ENCODE measurements at regions not wholly inside any gene's neighbourhood (a gene's known extent, or its start where the extent isn't known, plus 50 kb on each side); places are given as distances from the start of the nearest gene placed in this dataset.
A peak's percentile ranks its signal among the peaks of the same experiment; 100 is the strongest.

DNA sequence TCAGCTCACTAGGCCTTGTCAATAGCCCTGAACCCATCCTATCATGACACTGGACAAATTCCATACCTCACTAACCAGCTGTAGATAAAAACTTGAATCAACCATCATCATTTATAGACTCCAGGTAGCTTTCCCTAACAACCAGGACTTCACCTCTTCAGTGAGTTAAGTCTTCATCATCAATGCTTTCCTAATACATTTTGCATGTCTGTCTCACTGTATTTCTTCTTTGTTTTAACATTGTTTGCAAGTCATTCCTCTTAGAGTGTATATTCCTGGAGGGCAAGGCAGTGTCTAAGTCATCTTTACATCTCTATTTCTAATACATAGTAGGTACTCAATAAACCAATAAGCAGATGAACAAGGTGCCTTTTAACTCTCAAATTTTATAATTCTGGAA lies 123.4 kb upstream of the RFC3 start:
- H3K36me3 Mint-ChIP-seq (ENCODE audit: low read depth) = no peaks in the 10 kb centered on the region
- POLR2A ChIA-PET = no interaction called here
- CTCF ChIA-PET = no interaction called here
- no peaks in the 10 kb centered on the region for H3K4me1 Mint-ChIP-seq (ENCODE audit: low read depth)
- DNase-seq (no peak), ATAC-seq (no peak)
- no peak overlapping the region for H3K27ac Mint-ChIP-seq
- no peaks in the 10 kb centered on the region for H3K27me3 Mint-ChIP-seq (ENCODE audit: low read depth)
- H3K9me3 Mint-ChIP-seq (ENCODE audit: insufficient read depth) = no peaks in the 10 kb centered on the region
- H3K4me3 Mint-ChIP-seq = no peak overlapping the region

DNA sequence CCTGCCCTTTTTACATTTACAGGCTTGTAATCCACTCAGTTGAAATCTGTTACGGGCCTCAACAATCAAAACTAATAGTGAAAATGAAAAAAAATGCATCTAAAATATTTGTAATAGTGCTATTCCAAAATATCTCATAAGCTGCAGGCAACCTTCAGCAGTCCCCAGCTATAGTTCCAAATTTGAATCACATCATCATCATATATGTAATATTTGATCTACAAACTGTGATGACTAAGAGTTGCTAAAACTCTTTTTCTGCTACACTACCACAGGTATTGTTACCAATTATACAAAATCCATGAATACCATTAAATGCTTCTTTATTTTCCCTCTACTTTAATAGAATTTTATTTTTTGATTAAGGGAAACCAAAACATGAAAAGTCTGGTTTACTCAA lies 121.4 kb upstream of the RFC3 start:
- no peak for ATAC-seq
- Mint-ChIP-seq H3K9me3 (ENCODE audit: insufficient read depth) (no peaks in the 10 kb centered on the region), H3K4me3 (no peak overlapping the region), H3K36me3 (ENCODE audit: low read depth) (no peaks in the 10 kb centered on the region), H3K27me3 (ENCODE audit: low read depth) (peaks cover 6% of the 10 kb centered on the region), H3K4me1 (ENCODE audit: low read depth) (no peaks in the 10 kb centered on the region), H3K27ac (no peak overlapping the region)
- no peak for DNase-seq
- CTCF ChIA-PET = interaction anchor here (0.7 kb wide), 1 partner anchor 195 kb away, joined by 3 read pairs; no protein-coding TSS in a partner anchor
- POLR2A ChIA-PET = no interaction called here

DNA sequence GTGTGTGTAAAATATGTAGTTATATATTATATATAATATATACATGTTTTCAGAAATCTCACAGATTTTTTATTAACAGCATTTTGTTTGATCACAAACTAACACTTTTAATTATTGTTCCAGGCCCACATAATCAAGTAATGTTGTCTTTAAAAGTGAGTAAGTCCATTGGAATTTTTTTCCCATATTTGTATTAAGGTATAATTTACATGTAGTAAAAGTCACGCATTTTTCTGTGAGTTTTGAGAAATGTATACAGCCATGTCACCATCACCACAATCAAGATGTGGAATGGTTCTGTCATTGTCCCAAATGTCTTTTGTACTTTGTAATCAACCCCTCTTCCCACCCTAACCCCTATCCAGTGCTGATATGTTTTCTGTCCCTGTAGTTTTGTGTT lies 120.0 kb upstream of the RFC3 start:
- POLR2A ChIA-PET = no interaction called here
- Mint-ChIP-seq H3K4me1 (ENCODE audit: low read depth) (no peaks in the 10 kb centered on the region), H3K9me3 (ENCODE audit: insufficient read depth) (no peaks in the 10 kb centered on the region), H3K27me3 (ENCODE audit: low read depth) (peaks cover 9% of the 10 kb centered on the region), H3K27ac (no peak overlapping the region), H3K4me3 (no peak overlapping the region), H3K36me3 (ENCODE audit: low read depth) (no peaks in the 10 kb centered on the region)
- CTCF ChIA-PET = no interaction called here
- DNase-seq = no peak
- no peak for ATAC-seq

DNA sequence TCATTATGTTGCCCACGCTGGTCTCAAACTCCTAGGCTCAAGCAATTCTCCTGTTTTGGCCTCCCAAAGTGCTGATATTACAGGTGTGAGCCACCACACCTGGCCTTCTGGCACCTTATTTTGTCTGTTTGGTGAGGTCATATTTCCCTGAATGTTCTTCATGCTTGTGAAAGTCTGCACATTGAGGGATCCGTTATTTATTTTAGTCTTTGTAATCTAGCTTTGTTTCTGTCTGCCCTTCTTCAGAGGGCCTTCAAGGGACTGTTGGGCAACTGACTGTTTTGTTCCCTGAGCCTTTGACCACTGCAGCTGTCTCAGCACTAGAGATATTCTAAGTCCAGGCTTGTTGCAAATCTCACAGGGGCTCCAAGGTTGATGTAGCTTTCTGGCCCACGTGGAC lies 110.5 kb upstream of the RFC3 start:
- DNase-seq (no peak), ATAC-seq (no peak)
- no peak overlapping the region for H3K4me3 Mint-ChIP-seq
- H3K27me3 Mint-ChIP-seq (ENCODE audit: low read depth) = peaks cover 11% of the 10 kb centered on the region
- H3K4me1 Mint-ChIP-seq (ENCODE audit: low read depth) = no peaks in the 10 kb centered on the region
- POLR2A ChIA-PET = no interaction called here
- peaks cover 14% of the 10 kb centered on the region for H3K9me3 Mint-ChIP-seq (ENCODE audit: insufficient read depth)
- H3K36me3 Mint-ChIP-seq (ENCODE audit: low read depth) = no peaks in the 10 kb centered on the region
- CTCF ChIA-PET = interaction anchor here (1.6 kb wide), 1 partner anchor 17 kb away, joined by 7 read pairs; no protein-coding TSS in a partner anchor
- H3K27ac Mint-ChIP-seq = no peak overlapping the region

DNA sequence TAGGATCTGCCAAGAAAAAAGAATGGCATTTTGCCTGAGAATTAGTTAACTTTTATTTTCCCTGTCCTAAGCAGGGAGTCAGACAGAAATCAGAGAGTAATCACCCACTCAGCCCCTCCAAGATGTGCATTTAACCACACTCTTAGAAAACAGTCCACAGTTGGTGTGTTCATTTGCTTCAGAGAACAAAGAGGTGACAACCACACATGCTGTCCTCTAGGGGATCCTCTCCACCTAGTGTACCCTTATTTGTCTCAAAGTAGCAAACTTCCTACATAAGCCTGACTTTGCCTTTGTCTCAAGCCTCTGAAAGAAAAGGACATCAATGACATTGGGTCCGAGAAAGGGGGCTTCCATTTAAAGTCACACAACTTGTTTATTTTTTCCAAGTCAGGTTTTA lies 107.0 kb upstream of the RFC3 start:
- Mint-ChIP-seq H3K27ac (no peak overlapping the region), H3K4me1 (ENCODE audit: low read depth) (no peaks in the 10 kb centered on the region), H3K27me3 (ENCODE audit: low read depth) (peaks cover 7% of the 10 kb centered on the region), H3K4me3 (no peak overlapping the region), H3K36me3 (ENCODE audit: low read depth) (no peaks in the 10 kb centered on the region), H3K9me3 (ENCODE audit: insufficient read depth) (peaks cover 5% of the 10 kb centered on the region)
- DNase-seq (no peak), ATAC-seq (no peak)
- ChIA-PET CTCF (no interaction called here), POLR2A (no interaction called here)

DNA sequence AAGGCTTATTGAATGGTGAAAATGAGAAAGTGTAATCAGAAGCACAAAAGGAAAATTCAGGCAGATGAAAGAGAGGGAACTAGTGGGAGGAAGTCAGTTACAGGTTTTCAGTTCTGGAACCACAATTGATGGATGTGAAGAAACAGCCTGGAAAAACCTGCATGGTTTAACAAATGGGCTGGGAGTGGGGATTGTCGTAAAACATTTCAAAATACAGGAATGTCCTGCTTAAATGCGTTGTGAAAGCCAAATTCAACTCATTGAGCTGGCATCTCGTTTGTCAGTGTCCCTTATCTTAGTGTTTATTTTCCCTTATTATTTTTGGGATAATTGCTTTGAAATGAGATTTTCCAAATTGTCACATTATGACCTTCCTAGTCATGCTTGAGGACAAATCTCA lies 106.5 kb upstream of the RFC3 start:
- peaks cover 7% of the 10 kb centered on the region for H3K27me3 Mint-ChIP-seq (ENCODE audit: low read depth)
- ChIA-PET POLR2A (no interaction called here), CTCF (no interaction called here)
- H3K36me3 Mint-ChIP-seq (ENCODE audit: low read depth) = no peaks in the 10 kb centered on the region
- DNase-seq (no peak), ATAC-seq (no peak)
- peaks cover 5% of the 10 kb centered on the region for H3K9me3 Mint-ChIP-seq (ENCODE audit: insufficient read depth)
- H3K27ac Mint-ChIP-seq = no peak overlapping the region
- H3K4me1 Mint-ChIP-seq (ENCODE audit: low read depth) = no peaks in the 10 kb centered on the region
- H3K4me3 Mint-ChIP-seq = no peak overlapping the region

DNA sequence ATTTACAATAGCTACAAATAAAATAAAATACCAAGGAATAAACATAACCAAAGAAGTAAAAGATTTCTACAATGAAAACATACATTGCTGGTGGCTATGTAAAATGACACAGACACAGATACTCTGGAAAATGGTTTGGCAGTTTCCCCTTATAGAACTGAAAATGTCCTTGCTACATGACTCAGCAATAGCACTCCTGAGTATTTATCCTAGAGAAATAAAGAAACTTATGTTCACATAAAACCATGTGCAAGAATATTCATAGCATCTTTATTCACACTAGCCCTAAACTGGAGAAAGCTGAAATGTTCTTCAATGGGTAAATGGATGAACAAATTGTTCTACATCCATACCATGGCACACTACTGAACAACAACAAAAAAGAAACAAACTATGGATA lies 100.2 kb upstream of the RFC3 start:
- no peak for DNase-seq
- Mint-ChIP-seq H3K4me1 (ENCODE audit: low read depth) (peaks cover under 1% of the 10 kb centered on the region), H3K27ac (no peak overlapping the region), H3K27me3 (ENCODE audit: low read depth) (peaks cover 2% of the 10 kb centered on the region), H3K4me3 (no peak overlapping the region), H3K36me3 (ENCODE audit: low read depth) (no peaks in the 10 kb centered on the region), H3K9me3 (ENCODE audit: insufficient read depth) (no peaks in the 10 kb centered on the region)
- ChIA-PET CTCF (no interaction called here), POLR2A (no interaction called here)
- no peak for ATAC-seq

DNA sequence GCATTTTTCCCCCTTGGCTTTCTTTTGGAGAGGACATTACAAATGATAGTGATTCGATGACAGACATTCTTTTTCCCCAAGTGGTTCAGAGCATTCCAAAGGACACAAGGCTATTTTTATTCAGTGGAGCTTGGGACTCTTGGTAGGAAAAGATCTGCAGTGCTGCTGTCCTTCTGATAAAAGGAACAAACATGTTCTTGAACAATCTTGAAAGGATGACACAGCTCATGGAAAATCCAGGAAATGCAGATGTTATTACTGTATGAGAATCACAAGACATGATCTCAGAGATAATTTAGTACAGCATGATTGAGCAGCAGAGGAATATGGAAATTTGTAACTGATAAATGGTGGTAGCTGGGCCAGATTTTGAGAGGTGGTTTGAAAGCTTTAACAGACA lies 96.2 kb upstream of the RFC3 start:
- H3K4me1 Mint-ChIP-seq (ENCODE audit: low read depth) = peaks cover 12% of the 10 kb centered on the region
- DNase-seq = no peak
- H3K27me3 Mint-ChIP-seq (ENCODE audit: low read depth) = no peaks in the 10 kb centered on the region
- POLR2A ChIA-PET = no interaction called here
- CTCF ChIA-PET = interaction anchor here (1.1 to 4.9 kb wide), 2 partner anchors 97 to 178 kb away, joined by 3 to 45 read pairs; partner anchors contain the start of gene RFC3
- no peak for ATAC-seq
- no peak overlapping the region for H3K27ac Mint-ChIP-seq
- no peak overlapping the region for H3K4me3 Mint-ChIP-seq
- no peaks in the 10 kb centered on the region for H3K36me3 Mint-ChIP-seq (ENCODE audit: low read depth)
- H3K9me3 Mint-ChIP-seq (ENCODE audit: insufficient read depth) = no peaks in the 10 kb centered on the region

DNA sequence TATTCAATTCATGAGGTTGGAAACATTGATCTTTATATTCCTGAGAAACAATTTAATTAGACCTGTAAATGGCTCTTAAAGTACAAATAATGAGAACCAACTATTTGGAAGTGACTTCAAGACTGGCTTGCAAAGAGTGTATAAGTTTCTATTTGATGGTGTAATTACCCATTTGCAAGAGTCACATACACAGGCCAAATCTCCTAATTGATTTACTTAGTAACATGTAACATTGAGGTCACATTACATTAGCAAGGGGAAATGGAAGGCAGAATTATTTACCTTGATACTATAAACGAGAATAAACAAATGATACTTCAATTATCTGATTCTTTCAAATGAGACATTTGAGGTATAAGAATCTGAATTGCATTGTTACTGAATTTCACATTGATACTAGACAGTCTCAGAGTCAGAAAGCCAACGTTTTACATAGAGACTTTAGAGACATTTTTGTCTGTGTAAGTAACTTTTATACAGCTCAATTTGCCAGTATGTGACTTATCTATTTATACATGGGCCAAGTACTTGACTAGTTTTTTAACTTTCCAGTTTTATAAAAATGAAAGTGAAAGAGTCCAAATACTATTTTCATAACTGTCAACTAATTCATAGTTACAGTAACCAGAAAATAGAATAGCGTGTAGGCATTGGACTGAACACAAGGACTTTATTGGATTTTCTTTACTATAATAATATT lies 95.6 kb upstream of the RFC3 start:
- Mint-ChIP-seq H3K9me3 (ENCODE audit: insufficient read depth) (no peaks in the 10 kb centered on the region), H3K36me3 (ENCODE audit: low read depth) (no peaks in the 10 kb centered on the region), H3K27ac (no peak overlapping the region), H3K4me3 (no peak overlapping the region), H3K27me3 (ENCODE audit: low read depth) (no peaks in the 10 kb centered on the region), H3K4me1 (ENCODE audit: low read depth) (peaks cover 12% of the 10 kb centered on the region)
- ChIA-PET CTCF (interaction anchor here (0.6 to 4.9 kb wide), 7 partner anchors 9 to 493 kb away, joined by 3 to 45 read pairs (median 4); partner anchors contain the start of gene RFC3), POLR2A (interaction anchor here (2.5 kb wide), 1 partner anchor 179 kb away, joined by 11 read pairs; no protein-coding TSS in a partner anchor)
- DNase-seq = no peak
- ATAC-seq = no peak

DNA sequence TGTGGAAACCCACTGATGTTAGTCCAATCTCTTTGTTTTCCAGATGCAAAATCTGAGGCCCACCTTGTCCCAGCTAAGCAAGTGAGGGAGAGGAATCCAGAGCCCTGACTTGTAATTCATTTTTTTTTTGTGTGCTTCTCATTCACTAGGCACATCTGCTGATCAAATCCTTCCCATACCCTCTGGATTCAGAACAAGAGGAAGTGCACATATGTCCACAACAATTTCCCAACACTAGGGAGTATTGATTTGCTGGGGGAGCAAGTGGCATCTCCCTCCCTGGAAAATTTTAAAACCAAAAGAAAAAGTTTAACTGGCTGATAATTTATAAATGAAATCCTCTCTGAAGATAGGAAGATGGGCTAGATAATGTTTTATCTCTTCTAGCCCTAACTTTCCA lies 94.6 kb upstream of the RFC3 start:
- H3K4me1 Mint-ChIP-seq (ENCODE audit: low read depth) = peaks cover 12% of the 10 kb centered on the region
- no peaks in the 10 kb centered on the region for H3K36me3 Mint-ChIP-seq (ENCODE audit: low read depth)
- peak overlapping the region; percentile 18 for H3K4me3 Mint-ChIP-seq
- no peaks in the 10 kb centered on the region for H3K9me3 Mint-ChIP-seq (ENCODE audit: insufficient read depth)
- POLR2A ChIA-PET = interaction anchor here (0.6 to 2.5 kb wide), 3 partner anchors 25 to 180 kb away, joined by 3 to 11 read pairs (median 3); no protein-coding TSS in a partner anchor
- ATAC-seq (no peak), DNase-seq (no peak)
- CTCF ChIA-PET = interaction anchor here (0.9 to 4.9 kb wide), 11 partner anchors 10 to 494 kb away, joined by 3 to 45 read pairs (median 4); no protein-coding TSS in a partner anchor
- H3K27ac Mint-ChIP-seq = no peak overlapping the region
- H3K27me3 Mint-ChIP-seq (ENCODE audit: low read depth) = no peaks in the 10 kb centered on the region

DNA sequence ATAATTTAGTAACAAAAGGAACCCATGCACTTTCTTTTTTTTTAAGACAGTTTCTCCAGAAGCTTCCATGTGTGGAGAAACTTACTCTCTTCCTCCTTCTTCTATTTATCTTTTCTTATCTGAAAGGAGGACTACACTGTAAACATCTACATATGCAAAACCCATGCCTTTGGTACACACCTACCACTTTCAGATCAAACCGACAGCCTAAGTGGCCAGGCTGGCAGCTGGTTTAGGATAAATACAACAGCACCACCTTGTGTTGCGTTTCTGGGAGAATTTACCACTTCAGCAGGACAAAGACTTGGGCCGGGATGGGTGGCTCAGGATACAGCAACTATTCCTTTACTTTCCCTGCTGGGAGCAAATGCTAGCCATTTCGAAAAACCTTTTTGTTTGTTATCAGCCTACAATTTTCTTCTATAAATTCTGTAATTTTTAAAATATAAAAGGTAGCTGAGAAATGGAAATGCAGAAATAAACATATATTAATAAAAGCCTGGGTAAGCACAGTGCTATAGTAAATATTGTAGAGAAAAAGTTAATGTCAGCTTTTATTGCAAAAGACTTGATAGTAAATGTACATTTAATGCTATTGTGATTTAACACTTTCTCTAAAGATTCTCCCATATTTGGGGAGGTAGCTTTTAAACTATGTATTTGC lies 94.0 kb upstream of the RFC3 start:
- Mint-ChIP-seq H3K4me1 (ENCODE audit: low read depth) (peaks cover 12% of the 10 kb centered on the region), H3K9me3 (ENCODE audit: insufficient read depth) (no peaks in the 10 kb centered on the region), H3K36me3 (ENCODE audit: low read depth) (no peaks in the 10 kb centered on the region), H3K4me3 (no peak overlapping the region), H3K27ac (no peak overlapping the region), H3K27me3 (ENCODE audit: low read depth) (no peaks in the 10 kb centered on the region)
- DNase-seq = peak; percentile 73
- ChIA-PET CTCF (interaction anchor here (0.9 to 4.9 kb wide), 14 partner anchors 10 to 578 kb away, joined by 3 to 45 read pairs (median 4); no protein-coding TSS in a partner anchor), POLR2A (interaction anchor here (0.8 to 2.5 kb wide), 2 partner anchors 25 to 181 kb away, joined by 3 to 11 read pairs; no protein-coding TSS in a partner anchor)
- ATAC-seq = peak; percentile 86

DNA sequence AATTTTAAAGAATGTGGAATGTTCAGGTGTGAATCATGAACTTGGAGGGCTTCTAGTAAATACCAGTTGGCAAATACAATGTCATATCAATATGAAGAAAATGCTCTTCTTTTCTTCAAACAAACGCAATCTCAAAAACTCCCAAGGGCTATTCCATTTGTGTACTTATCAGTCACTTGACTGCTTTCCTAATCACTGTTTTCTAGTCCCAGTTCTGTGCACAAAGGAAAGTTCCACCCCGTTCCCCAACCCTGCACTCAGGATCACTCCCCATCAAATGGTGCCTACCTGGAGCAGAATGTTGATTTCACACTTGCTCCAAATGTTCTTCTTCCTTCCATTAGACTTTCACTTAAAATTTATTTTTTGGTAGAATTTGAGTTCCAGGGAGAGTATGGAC lies 92.6 kb upstream of the RFC3 start:
- no peak overlapping the region for H3K4me3 Mint-ChIP-seq
- POLR2A ChIA-PET = no interaction called here
- H3K4me1 Mint-ChIP-seq (ENCODE audit: low read depth) = peaks cover 12% of the 10 kb centered on the region
- no peak for ATAC-seq
- no peaks in the 10 kb centered on the region for H3K27me3 Mint-ChIP-seq (ENCODE audit: low read depth)
- no peaks in the 10 kb centered on the region for H3K36me3 Mint-ChIP-seq (ENCODE audit: low read depth)
- H3K27ac Mint-ChIP-seq = no peak overlapping the region
- DNase-seq = no peak
- CTCF ChIA-PET = interaction anchor here (0.9 to 4.9 kb wide), 5 partner anchors 10 to 708 kb away, joined by 3 to 45 read pairs (median 5); no protein-coding TSS in a partner anchor
- no peaks in the 10 kb centered on the region for H3K9me3 Mint-ChIP-seq (ENCODE audit: insufficient read depth)
